ENCODE measurements at regions not wholly inside any gene's neighbourhood (a gene's known extent, or its start where the extent isn't known, plus 50 kb on each side); places are given as distances from the start of the nearest gene placed in this dataset.

- no peak for DNase-seq (ENCODE audit: low read depth in 4 of 4, low spot score in 3 of 4)
Observed at GRCh38 chr13:50577806-50578205, 265.7 kb downstream of the DLEU7 start.

GRCh38 chr13:50580684-50581305, 262.7 kb downstream of the DLEU7 start:
- DNase-seq (ENCODE audit: low read depth in 4 of 4, low spot score in 3 of 4) = no peak

- no peak for DNase-seq (ENCODE audit: low read depth in 4 of 4, low spot score in 3 of 4)
Observed at GRCh38 chr13:50581586-50582196, 261.8 kb downstream of the DLEU7 start.

- no peak for DNase-seq (ENCODE audit: low read depth in 4 of 4, low spot score in 3 of 4)
Observed at GRCh38 chr13:50584856-50585580, 258.5 kb downstream of the DLEU7 start.

GRCh38 chr13:50585674-50586413, 257.6 kb downstream of the DLEU7 start:
- no peak for DNase-seq (ENCODE audit: low read depth in 4 of 4, low spot score in 3 of 4)

GRCh38 chr13:50586414-50587083, 256.9 kb downstream of the DLEU7 start:
- no peak for DNase-seq (ENCODE audit: low read depth in 4 of 4, low spot score in 3 of 4)

- DNase-seq (ENCODE audit: low read depth in 4 of 4, low spot score in 3 of 4) = no peak
Observed at GRCh38 chr13:50587115-50587514, 256.4 kb downstream of the DLEU7 start.

- no peak for DNase-seq (ENCODE audit: low read depth in 4 of 4, low spot score in 3 of 4)
Observed at GRCh38 chr13:50587645-50588373, 255.7 kb downstream of the DLEU7 start.

- DNase-seq (ENCODE audit: low read depth in 4 of 4, low spot score in 3 of 4) = no peak
Observed at GRCh38 chr13:50588491-50589130, 254.9 kb downstream of the DLEU7 start.

GRCh38 chr13:50589139-50589538, 254.4 kb downstream of the DLEU7 start:
- no peak for DNase-seq (ENCODE audit: low read depth in 4 of 4, low spot score in 3 of 4)

GRCh38 chr13:50589651-50590054, 253.8 kb downstream of the DLEU7 start:
- DNase-seq (ENCODE audit: low read depth in 4 of 4, low spot score in 3 of 4) = no peak

GRCh38 chr13:50592412-50593155, 250.9 kb downstream of the DLEU7 start:
- DNase-seq (ENCODE audit: low read depth in 4 of 4, low spot score in 3 of 4) = no peak

- no peak for DNase-seq (ENCODE audit: low read depth in 4 of 4, low spot score in 3 of 4)
Observed at GRCh38 chr13:50593207-50593606, 250.3 kb downstream of the DLEU7 start.

GRCh38 chr13:50594276-50595051, 249.0 kb downstream of the DLEU7 start:
- no peak for DNase-seq (ENCODE audit: low read depth in 4 of 4, low spot score in 3 of 4)

- no peak for DNase-seq (ENCODE audit: low read depth in 4 of 4, low spot score in 3 of 4)
Observed at GRCh38 chr13:50595196-50595595, 248.3 kb downstream of the DLEU7 start.

GRCh38 chr13:50596156-50596555, 247.3 kb downstream of the DLEU7 start:
- no peak for DNase-seq (ENCODE audit: low read depth in 4 of 4, low spot score in 3 of 4)

GRCh38 chr13:50596776-50597203, 246.7 kb downstream of the DLEU7 start:
- no peak for DNase-seq (ENCODE audit: low read depth in 4 of 4, low spot score in 3 of 4)

GRCh38 chr13:50598338-50598737, 245.2 kb downstream of the DLEU7 start:
- no peak for DNase-seq (ENCODE audit: low read depth in 4 of 4, low spot score in 3 of 4)

All from left renal pelvis (tissue), 4 donors.